ENCODE measurements at regions not wholly inside any gene's neighbourhood (a gene's known extent, or its start where the extent isn't known, plus 50 kb on each side); places are given as distances from the start of the nearest gene placed in this dataset.
"Not testable (repeated sequence)": the region's sequence is repeated elsewhere in the genome, so short reads cannot be mapped to it uniquely, and the experiment has no call there.

GRCh38 chr4:14410516-14410915 is 591.8 kb upstream of the CPEB2 start:
- no peaks in the 10 kb centered on the region for H4K20me1 ChIP-seq (ENCODE audit: low read length)
- TF ChIP-seq EZH2 (IDR thresholded peaks at IDR 0.05; ENCODE audit: low read length, unreplicated experiment) (no peak), EZH2phosphoT487 (IDR thresholded peaks at IDR 0.05; ENCODE audit: borderline replicate concordance, low read length) (no peak)
- TF ChIP-seq, protein P1, sequence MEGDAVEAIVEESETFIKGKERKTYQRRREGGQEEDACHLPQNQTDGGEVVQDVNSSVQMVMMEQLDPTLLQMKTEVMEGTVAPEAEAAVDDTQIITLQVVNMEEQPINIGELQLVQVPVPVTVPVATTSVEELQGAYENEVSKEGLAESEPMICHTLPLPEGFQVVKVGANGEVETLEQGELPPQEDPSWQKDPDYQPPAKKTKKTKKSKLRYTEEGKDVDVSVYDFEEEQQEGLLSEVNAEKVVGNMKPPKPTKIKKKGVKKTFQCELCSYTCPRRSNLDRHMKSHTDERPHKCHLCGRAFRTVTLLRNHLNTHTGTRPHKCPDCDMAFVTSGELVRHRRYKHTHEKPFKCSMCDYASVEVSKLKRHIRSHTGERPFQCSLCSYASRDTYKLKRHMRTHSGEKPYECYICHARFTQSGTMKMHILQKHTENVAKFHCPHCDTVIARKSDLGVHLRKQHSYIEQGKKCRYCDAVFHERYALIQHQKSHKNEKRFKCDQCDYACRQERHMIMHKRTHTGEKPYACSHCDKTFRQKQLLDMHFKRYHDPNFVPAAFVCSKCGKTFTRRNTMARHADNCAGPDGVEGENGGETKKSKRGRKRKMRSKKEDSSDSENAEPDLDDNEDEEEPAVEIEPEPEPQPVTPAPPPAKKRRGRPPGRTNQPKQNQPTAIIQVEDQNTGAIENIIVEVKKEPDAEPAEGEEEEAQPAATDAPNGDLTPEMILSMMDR (conservative IDR thresholded peaks at IDR 0.05; ENCODE audit: low read depth, low read length): no peak

DNA sequence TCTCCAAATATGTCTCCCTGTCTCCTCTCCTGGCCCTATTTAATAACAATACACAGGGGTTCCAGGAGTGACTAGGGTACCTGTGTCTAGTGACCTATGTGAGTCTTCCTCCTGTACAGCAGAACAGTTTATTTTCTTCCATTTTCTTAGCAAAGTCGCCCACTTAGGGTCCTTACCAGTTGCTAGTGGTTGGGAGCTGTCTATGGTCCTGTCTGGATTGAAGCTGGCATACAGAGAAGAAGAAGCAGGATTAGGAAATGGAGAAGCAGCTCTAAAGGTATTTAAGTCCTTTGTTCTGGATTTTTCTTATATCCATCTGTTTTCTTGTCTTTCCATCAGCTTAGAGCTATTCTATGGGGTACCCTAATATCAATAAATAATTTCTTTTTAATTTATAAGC is 587.1 kb upstream of the CPEB2 start:
- no peaks in the 10 kb centered on the region for H3K9me2 ChIP-seq (replicated peaks; ENCODE audit: low read length)
- no peaks in the 10 kb centered on the region for H3K27me3 ChIP-seq (ENCODE audit: low read length)
- intact Hi-C loops (cut with micrococcal nuclease): no loop called here
- ATAC-seq: no peak
- H2AFZ ChIP-seq (ENCODE audit: low read length): no peak overlapping the region
- no peaks in the 10 kb centered on the region for H3K4me1 ChIP-seq (ENCODE audit: insufficient read depth, low read length)
- H3K79me2 ChIP-seq (ENCODE audit: low read length): no peaks in the 10 kb centered on the region
- POLR2A ChIA-PET (ENCODE audit: unreplicated experiment): no interaction called here
- H3K27ac ChIP-seq (ENCODE audit: low read length): no peak overlapping the region
- no peaks in the 10 kb centered on the region for H3K36me3 ChIP-seq (ENCODE audit: low read depth, low read length)
- TF ChIP-seq EZH2phosphoT487 (IDR thresholded peaks at IDR 0.05; ENCODE audit: borderline replicate concordance, low read length) (no peak), EZH2 (IDR thresholded peaks at IDR 0.05; ENCODE audit: low read length, unreplicated experiment) (no peak)
- TF ChIP-seq, protein P1 (conservative IDR thresholded peaks at IDR 0.05; ENCODE audit: low read depth, low read length): no peak
- no peaks in the 10 kb centered on the region for H3F3A ChIP-seq (ENCODE audit: low read length, unreplicated experiment)
- no TSS peak for BruUV-seq (replicated peaks)
- no peaks in the 10 kb centered on the region for H3K9me3 ChIP-seq (ENCODE audit: low read length)
- H3K9ac ChIP-seq (ENCODE audit: low read length): no peak overlapping the region
- H3K4me3 ChIP-seq (ENCODE audit: low read length): no peak overlapping the region
- no peaks in the 10 kb centered on the region for H4K20me1 ChIP-seq (ENCODE audit: low read length)
- peak; percentile 33 for DNase-seq
- CTCF ChIA-PET: no interaction called here
- no peak overlapping the region for H3K4me2 ChIP-seq (ENCODE audit: low read length)

More at GRCh38 chr4:14410516-14410915, 591.8 kb upstream of the CPEB2 start:
- DNase-seq (no peak), ATAC-seq (no peak)
- no peaks in the 10 kb centered on the region for H3K9me3 ChIP-seq (ENCODE audit: low read length)
- H3K79me2 ChIP-seq (ENCODE audit: low read length): no peaks in the 10 kb centered on the region
- H3F3A ChIP-seq (ENCODE audit: low read length, unreplicated experiment): no peaks in the 10 kb centered on the region
- H3K36me3 ChIP-seq (ENCODE audit: low read depth, low read length): no peaks in the 10 kb centered on the region
- POLR2A ChIA-PET (ENCODE audit: unreplicated experiment): no interaction called here
- H3K27me3 ChIP-seq (ENCODE audit: low read length): no peaks in the 10 kb centered on the region
- CTCF ChIA-PET: no interaction called here
- no peaks in the 10 kb centered on the region for H3K9me2 ChIP-seq (replicated peaks; ENCODE audit: low read length)
- H3K4me1 ChIP-seq (ENCODE audit: insufficient read depth, low read length): no peaks in the 10 kb centered on the region
- intact Hi-C loops (cut with micrococcal nuclease): no loop called here
- BruUV-seq (replicated peaks): no TSS peak
- no peak overlapping the region for H2AFZ ChIP-seq (ENCODE audit: low read length)
- H3K9ac ChIP-seq (ENCODE audit: low read length): no peak overlapping the region
- H3K4me3 ChIP-seq (ENCODE audit: low read length): no peak overlapping the region
- H3K27ac ChIP-seq (ENCODE audit: low read length): no peak overlapping the region
- H3K4me2 ChIP-seq (ENCODE audit: low read length): no peak overlapping the region

DNA sequence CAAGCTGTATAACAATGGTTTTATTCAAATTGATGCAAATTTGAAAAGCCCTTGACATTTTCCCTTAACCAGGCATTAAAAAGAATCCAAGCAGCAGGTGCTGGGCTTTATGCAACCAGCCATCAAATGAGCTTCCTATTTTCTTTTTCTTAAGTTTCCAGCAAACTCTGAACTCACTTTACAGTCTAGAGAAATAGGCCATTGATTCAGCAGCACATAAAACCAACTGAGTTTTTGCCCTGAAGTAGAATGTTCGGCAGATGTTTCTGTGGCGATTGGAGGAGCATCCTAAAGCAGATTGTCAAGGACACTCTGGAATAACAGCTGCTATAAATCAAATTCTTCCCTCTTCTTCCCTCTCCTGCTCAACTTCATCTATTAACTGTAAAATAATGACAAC is 582.8 kb upstream of the CPEB2 start:
- Histone ChIP-seq H3K27ac (ENCODE audit: low read length) (no peak overlapping the region), H3K9me2 (replicated peaks; ENCODE audit: low read length) (no peaks in the 10 kb centered on the region), H2AFZ (ENCODE audit: low read length) (no peak overlapping the region), H3K27me3 (ENCODE audit: low read length) (no peaks in the 10 kb centered on the region), H3K4me1 (ENCODE audit: insufficient read depth, low read length) (no peaks in the 10 kb centered on the region), H3K79me2 (ENCODE audit: low read length) (no peaks in the 10 kb centered on the region), H3K4me3 (ENCODE audit: low read length) (no peak overlapping the region), H4K20me1 (ENCODE audit: low read length) (no peaks in the 10 kb centered on the region), H3K9ac (ENCODE audit: low read length) (no peak overlapping the region), H3K4me2 (ENCODE audit: low read length) (no peak overlapping the region), H3K36me3 (ENCODE audit: low read depth, low read length) (no peaks in the 10 kb centered on the region), H3F3A (ENCODE audit: low read length, unreplicated experiment) (no peaks in the 10 kb centered on the region), H3K9me3 (ENCODE audit: low read length) (no peaks in the 10 kb centered on the region)
- TF ChIP-seq, protein P1 (conservative IDR thresholded peaks at IDR 0.05; ENCODE audit: low read depth, low read length): no peak
- no peak for TF ChIP-seq EZH2 (IDR thresholded peaks at IDR 0.05; ENCODE audit: low read length, unreplicated experiment)
- no peak for TF ChIP-seq EZH2phosphoT487 (IDR thresholded peaks at IDR 0.05; ENCODE audit: borderline replicate concordance, low read length)
- no TSS peak for BruUV-seq (replicated peaks)
- no peak for ATAC-seq
- POLR2A ChIA-PET (ENCODE audit: unreplicated experiment): no interaction called here
- intact Hi-C loops (cut with micrococcal nuclease): no loop called here
- CTCF ChIA-PET: no interaction called here
- DNase-seq: no peak

DNA sequence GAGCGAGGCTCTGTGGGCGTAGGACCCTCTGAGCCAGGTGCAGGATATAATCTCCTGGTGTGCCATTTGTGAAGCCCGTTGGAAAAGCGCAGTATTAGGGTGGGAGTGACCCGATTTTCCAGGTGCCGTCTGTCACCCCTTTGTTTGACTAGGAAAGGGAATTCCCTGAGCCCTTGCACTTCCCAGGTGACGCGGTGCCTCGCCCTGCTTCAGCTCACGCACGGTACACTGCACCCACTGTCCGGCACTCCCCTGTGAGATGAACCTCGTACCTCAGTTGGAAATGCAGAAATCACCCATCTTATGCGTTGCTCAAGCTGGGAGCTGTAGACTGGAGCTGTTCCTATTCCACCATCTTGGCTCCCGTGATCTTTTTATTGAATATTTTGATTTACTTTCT is 576.0 kb upstream of the CPEB2 start:
- H3K9me3 ChIP-seq (ENCODE audit: low read length); CTCF ChIA-PET; DNase-seq; ATAC-seq; BruUV-seq (replicated peaks); H3K9me2 ChIP-seq (replicated peaks; ENCODE audit: low read length); H3K4me2 ChIP-seq (ENCODE audit: low read length); H4K20me1 ChIP-seq (ENCODE audit: low read length); H3K4me3 ChIP-seq (ENCODE audit: low read length); H3K27ac ChIP-seq (ENCODE audit: low read length); H3K36me3 ChIP-seq (ENCODE audit: low read depth, low read length); H3K27me3 ChIP-seq (ENCODE audit: low read length); H3K9ac ChIP-seq (ENCODE audit: low read length); intact Hi-C loops (cut with micrococcal nuclease); H3K4me1 ChIP-seq (ENCODE audit: insufficient read depth, low read length); H3F3A ChIP-seq (ENCODE audit: low read length, unreplicated experiment); POLR2A ChIA-PET (ENCODE audit: unreplicated experiment); H3K79me2 ChIP-seq (ENCODE audit: low read length); H2AFZ ChIP-seq (ENCODE audit: low read length): not testable (repeated sequence)
